HL-60 (cell line): ENCODE measurements at regions not wholly inside any gene's neighbourhood (a gene's known extent, or its start where the extent isn't known, plus 50 kb on each side); places are given as distances from the start of the nearest gene placed in this dataset.

ENCODE experiments used
- DNase-seq, 2 experiments: peaks; one replicate each; pipeline ENCODE4 v3.0.0-alpha.2; 2010 to 2020; ENCODE audit warnings: low read depth in 1 of 2, low spot score in 1 of 2
- H3K27ac ChIP-seq: fragments of 250-450 bp; sonication (Bioruptor Pico); replicated peaks from 2 replicates; pipeline ENCODE4 v1.5.1; 2020; ENCODE audit warnings: mild to moderate bottlenecking, moderate library complexity
- H3K27me3 ChIP-seq: fragments of 250-450 bp; sonication (Bioruptor Pico); 2 replicates; pipeline ENCODE4 v1.5.1; 2021; ENCODE audit warnings: mild to moderate bottlenecking, moderate library complexity; ENCODE audit not compliant: insufficient read depth, poor library complexity, severe bottlenecking
- H3K4me3 ChIP-seq: replicated peaks from 2 replicates; pipeline ENCODE4 v1.5.1; 2011; ENCODE audit warnings: mild to moderate bottlenecking, control low read depth, low read length; ENCODE audit not compliant: insufficient read depth
- CTCF ChIP-seq: IDR thresholded peaks from one replicate; pipeline ENCODE4 v1.5.1; 2011; ENCODE audit warnings: low read length, control low read depth, inconsistent platforms; ENCODE audit not compliant: insufficient read depth
- GABPA ChIP-seq: IDR thresholded peaks from 2 replicates; pipeline ENCODE4 v1.6.1; 2012; ENCODE audit warnings: low read depth
- POLR2AphosphoS5 ChIP-seq: IDR thresholded peaks from 2 replicates; pipeline ENCODE4 v1.6.1; 2012; ENCODE audit warnings: low read depth
- SPI1 ChIP-seq: IDR thresholded peaks from 2 replicates; pipeline ENCODE4 v1.6.1; 2012; ENCODE audit warnings: low read depth, mild to moderate bottlenecking, borderline replicate concordance
- TF ChIP-seq, protein P1 (sequence below): IDR thresholded peaks from 2 replicates; pipeline ENCODE4 v1.6.1; 2012; ENCODE audit warnings: low read depth; ENCODE audit not compliant: insufficient replicate concordance

DNA sequence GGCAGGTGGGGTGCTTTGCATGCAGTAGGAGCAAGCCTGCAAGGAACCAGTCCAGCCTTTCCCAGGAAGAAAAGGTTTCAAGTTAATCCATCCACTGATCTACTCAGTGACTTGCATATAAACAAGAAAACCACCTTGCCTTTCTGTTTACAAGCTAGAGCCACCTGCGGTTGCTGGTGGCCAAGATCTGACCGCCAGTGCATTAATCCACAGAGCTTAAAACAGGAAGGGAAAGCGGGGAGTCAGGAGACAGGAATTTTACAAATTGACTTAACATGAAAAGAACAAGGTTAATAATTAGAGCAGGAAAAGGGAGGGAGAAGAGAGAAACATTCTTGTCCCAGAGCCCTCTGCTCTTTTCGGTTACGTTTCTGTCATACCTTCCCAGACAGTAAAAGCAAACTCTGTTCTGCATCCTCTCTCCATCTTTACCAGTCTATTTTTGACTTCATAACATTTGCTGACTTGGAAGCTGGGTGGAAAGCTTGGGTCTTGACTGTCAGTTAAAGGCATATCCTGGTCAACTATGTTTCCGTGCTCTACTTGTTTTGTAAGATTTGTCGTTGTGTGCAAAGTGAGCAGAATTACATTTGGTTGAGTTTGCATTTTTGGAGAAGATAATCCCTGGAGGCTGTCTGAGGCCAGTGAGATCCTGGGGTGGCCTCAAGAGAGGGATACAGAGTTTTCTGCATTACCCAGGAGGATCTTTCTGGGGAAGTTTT lies 760.6 kb downstream of the EFNB2 start:
- no peak overlapping the region for H3K4me3 ChIP-seq
- H3K27me3 ChIP-seq, result no peaks in the 10 kb centered on the region
- H3K27ac ChIP-seq, result no peak overlapping the region
- TF ChIP-seq CTCF, result no peak
- TF ChIP-seq, protein P1, sequence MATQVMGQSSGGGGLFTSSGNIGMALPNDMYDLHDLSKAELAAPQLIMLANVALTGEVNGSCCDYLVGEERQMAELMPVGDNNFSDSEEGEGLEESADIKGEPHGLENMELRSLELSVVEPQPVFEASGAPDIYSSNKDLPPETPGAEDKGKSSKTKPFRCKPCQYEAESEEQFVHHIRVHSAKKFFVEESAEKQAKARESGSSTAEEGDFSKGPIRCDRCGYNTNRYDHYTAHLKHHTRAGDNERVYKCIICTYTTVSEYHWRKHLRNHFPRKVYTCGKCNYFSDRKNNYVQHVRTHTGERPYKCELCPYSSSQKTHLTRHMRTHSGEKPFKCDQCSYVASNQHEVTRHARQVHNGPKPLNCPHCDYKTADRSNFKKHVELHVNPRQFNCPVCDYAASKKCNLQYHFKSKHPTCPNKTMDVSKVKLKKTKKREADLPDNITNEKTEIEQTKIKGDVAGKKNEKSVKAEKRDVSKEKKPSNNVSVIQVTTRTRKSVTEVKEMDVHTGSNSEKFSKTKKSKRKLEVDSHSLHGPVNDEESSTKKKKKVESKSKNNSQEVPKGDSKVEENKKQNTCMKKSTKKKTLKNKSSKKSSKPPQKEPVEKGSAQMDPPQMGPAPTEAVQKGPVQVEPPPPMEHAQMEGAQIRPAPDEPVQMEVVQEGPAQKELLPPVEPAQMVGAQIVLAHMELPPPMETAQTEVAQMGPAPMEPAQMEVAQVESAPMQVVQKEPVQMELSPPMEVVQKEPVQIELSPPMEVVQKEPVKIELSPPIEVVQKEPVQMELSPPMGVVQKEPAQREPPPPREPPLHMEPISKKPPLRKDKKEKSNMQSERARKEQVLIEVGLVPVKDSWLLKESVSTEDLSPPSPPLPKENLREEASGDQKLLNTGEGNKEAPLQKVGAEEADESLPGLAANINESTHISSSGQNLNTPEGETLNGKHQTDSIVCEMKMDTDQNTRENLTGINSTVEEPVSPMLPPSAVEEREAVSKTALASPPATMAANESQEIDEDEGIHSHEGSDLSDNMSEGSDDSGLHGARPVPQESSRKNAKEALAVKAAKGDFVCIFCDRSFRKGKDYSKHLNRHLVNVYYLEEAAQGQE, result no peak
- DNase-seq, result no peak

- Histone ChIP-seq H3K4me3 (no peak overlapping the region), H3K27me3 (no peaks in the 10 kb centered on the region), H3K27ac (no peak overlapping the region)
- TF ChIP-seq CTCF (no peak), SPI1 (no peak), GABPA (no peak), POLR2AphosphoS5 (no peak)
- TF ChIP-seq, protein P1, result no peak
- DNase-seq, result no peak
Observed at GRCh38 chr13:105773863-105774538, 761.5 kb downstream of the EFNB2 start.

GRCh38 chr13:105773241-105773640 lies 762.2 kb downstream of the EFNB2 start:
- H3K27ac ChIP-seq, result no peak overlapping the region
- DNase-seq, result no peak
- no peaks in the 10 kb centered on the region for H3K27me3 ChIP-seq
- H3K4me3 ChIP-seq, result no peak overlapping the region
- TF ChIP-seq POLR2AphosphoS5 (no peak), GABPA (no peak)

DNA sequence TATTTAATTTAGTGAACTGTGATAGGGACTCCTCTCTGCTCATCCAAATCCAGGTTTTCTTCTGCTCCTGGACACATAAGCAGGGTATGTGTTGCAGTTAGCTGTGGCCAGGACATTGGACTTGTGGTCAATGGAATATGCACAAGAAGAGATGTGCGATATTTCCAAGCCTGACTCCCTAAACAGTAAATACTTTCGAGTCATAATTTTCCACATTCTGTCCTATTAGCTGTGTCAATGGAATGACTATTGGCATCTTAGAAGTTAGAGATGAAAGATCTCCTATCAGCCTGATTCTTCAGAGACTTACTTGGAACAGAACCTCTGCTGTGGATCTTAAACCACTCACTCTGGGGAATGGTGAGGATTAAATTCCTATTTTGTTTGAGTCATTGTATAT lies 771.0 kb downstream of the EFNB2 start:
- DNase-seq, result no peak
- H3K4me3 ChIP-seq, result no peak overlapping the region
- TF ChIP-seq, protein P1, result no peak
- TF ChIP-seq CTCF (no peak), GABPA (no peak), SPI1 (no peak), POLR2AphosphoS5 (no peak)
- H3K27ac ChIP-seq, result no peak overlapping the region
- H3K27me3 ChIP-seq, result no peaks in the 10 kb centered on the region
